ENCODE measurements at regions not wholly inside any gene's neighbourhood (a gene's known extent, or its start where the extent isn't known, plus 50 kb on each side); places are given as distances from the start of the nearest gene placed in this dataset.

DNA sequence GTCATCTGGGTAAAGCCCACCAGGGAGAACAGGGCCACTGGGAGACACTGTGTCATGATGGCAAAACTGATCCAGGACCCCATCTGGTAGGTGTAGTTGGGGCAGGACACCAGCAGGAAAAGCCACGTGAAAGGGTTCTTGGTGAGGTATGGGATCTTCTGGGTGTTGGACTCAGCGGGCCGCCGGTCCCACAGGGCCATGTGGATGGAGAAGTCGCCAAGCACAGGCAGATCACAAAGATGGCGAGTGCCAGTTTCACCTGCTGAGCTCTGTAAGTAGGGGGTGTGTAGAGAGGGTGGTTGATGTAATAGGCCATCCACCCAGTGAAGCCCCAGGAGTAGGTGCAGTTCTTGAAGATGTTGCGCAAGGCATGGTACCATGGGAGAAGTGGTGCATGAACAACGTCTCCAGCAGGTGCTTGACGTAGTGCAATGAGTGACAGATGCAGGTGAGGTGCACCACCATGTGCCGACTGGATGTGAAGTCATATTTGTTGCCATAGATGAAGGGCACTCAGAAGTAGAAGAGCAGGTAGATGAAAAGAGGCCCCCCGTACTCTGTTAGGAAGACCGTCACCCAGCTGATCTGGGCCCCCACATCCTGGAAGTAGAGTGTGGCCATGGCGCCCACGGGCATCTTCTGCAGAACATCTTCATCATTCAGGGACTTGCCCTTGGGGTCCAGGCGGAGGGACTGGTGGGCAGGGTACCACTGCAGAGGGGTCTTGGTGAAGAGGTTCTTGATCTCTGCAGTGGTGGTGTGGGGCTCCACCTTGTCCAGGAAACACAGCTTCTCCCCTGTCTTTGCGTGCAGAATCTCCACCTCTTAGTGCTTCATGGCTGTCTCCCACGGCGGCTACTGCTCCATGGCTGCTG lies 249.3 kb downstream of the ANKRD50 start:
- Histone ChIP-seq H3K79me2 (ENCODE audit: insufficient read depth, low read length) (no peaks in the 10 kb centered on the region), H3F3A (ENCODE audit: insufficient read depth, low read length) (no peaks in the 10 kb centered on the region), H3K4me2 (ENCODE audit: low read length) (no peak overlapping the region), H3K27ac (ENCODE audit: low read depth, low read length, poor library complexity, severe bottlenecking) (no peak overlapping the region), H4K20me1 (ENCODE audit: insufficient read depth, low read length) (no peaks in the 10 kb centered on the region), H3K4me3 (ENCODE audit: low read depth, low read length, poor library complexity, severe bottlenecking) (no peak overlapping the region), H2AFZ (ENCODE audit: low read length) (no peak overlapping the region), H3K36me3 (ENCODE audit: insufficient read depth, low read length) (no peaks in the 10 kb centered on the region), H3K9me3 (ENCODE audit: low read length) (no peaks in the 10 kb centered on the region), H3K4me1 (ENCODE audit: insufficient read depth, low read length, severe bottlenecking) (no peaks in the 10 kb centered on the region), H3K9me2 (ENCODE audit: low read depth, low read length) (no peaks in the 10 kb centered on the region), H3K27me3 (ENCODE audit: insufficient read depth, low read length) (no peaks in the 10 kb centered on the region), H3K9ac (ENCODE audit: low read length) (no peak overlapping the region)
- TF ChIP-seq EZH2 (IDR thresholded peaks at IDR 0.05; ENCODE audit: borderline replicate concordance, low read length), result no peak
- TF ChIP-seq, protein P1, sequence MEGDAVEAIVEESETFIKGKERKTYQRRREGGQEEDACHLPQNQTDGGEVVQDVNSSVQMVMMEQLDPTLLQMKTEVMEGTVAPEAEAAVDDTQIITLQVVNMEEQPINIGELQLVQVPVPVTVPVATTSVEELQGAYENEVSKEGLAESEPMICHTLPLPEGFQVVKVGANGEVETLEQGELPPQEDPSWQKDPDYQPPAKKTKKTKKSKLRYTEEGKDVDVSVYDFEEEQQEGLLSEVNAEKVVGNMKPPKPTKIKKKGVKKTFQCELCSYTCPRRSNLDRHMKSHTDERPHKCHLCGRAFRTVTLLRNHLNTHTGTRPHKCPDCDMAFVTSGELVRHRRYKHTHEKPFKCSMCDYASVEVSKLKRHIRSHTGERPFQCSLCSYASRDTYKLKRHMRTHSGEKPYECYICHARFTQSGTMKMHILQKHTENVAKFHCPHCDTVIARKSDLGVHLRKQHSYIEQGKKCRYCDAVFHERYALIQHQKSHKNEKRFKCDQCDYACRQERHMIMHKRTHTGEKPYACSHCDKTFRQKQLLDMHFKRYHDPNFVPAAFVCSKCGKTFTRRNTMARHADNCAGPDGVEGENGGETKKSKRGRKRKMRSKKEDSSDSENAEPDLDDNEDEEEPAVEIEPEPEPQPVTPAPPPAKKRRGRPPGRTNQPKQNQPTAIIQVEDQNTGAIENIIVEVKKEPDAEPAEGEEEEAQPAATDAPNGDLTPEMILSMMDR (IDR thresholded peaks at IDR 0.05; ENCODE audit: low read length), result no peak

DNA sequence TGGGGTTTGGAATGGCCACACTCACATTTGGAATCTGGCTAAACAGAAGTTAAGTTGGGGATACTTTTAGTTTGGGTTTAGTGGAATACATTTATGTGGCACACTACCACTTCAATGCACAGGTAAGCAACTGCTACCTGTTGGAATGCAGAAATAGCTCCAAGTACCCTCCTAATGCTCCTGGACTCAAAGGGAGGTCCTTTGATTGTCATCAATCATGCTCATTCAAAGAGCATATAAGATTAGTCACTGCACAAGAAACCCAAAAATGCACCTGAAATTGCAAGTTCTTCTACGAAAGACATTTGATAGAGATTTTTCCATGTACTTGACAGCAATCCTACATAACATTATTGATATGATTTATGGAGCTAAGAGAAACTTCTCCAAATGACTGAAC lies 247.7 kb downstream of the ANKRD50 start:
- no peak overlapping the region for H3K9ac ChIP-seq (ENCODE audit: low read length)
- no peaks in the 10 kb centered on the region for H3K36me3 ChIP-seq (ENCODE audit: insufficient read depth, low read length)
- no peak overlapping the region for H2AFZ ChIP-seq (ENCODE audit: low read length)
- H3K4me1 ChIP-seq (ENCODE audit: insufficient read depth, low read length, severe bottlenecking), result no peaks in the 10 kb centered on the region
- H3K4me3 ChIP-seq (ENCODE audit: low read depth, low read length, poor library complexity, severe bottlenecking), result no peak overlapping the region
- no peak overlapping the region for H3K27ac ChIP-seq (ENCODE audit: low read depth, low read length, poor library complexity, severe bottlenecking)
- H4K20me1 ChIP-seq (ENCODE audit: insufficient read depth, low read length), result no peaks in the 10 kb centered on the region
- H3K9me2 ChIP-seq (ENCODE audit: low read depth, low read length), result no peaks in the 10 kb centered on the region
- no peaks in the 10 kb centered on the region for H3K27me3 ChIP-seq (ENCODE audit: insufficient read depth, low read length)
- no peak for TF ChIP-seq EZH2 (IDR thresholded peaks at IDR 0.05; ENCODE audit: borderline replicate concordance, low read length)
- TF ChIP-seq, protein P1 (IDR thresholded peaks at IDR 0.05; ENCODE audit: low read length), result no peak
- no peak overlapping the region for H3K4me2 ChIP-seq (ENCODE audit: low read length)
- no peaks in the 10 kb centered on the region for H3F3A ChIP-seq (ENCODE audit: insufficient read depth, low read length)
- no peaks in the 10 kb centered on the region for H3K9me3 ChIP-seq (ENCODE audit: low read length)
- H3K79me2 ChIP-seq (ENCODE audit: insufficient read depth, low read length), result no peaks in the 10 kb centered on the region

DNA sequence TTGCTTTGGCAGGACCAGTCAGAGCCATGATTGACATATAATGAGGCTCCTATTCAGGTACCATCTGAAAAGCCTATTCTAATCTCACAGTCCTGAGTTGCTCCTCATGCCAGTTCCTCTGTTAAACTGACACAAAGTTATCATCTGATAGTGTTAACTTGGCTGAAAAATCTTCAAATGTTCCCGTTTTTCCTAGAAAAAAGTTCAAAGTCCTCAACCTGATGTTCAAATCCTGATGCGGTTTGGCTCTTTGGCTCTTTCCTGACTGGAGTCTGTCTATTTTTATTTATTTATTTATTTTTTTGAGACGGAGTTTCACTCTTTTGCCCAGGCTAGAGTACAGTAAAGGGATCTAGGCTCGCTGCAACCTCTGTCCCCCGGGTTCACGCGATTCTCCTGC lies 244.2 kb downstream of the ANKRD50 start:
- H3F3A ChIP-seq (ENCODE audit: insufficient read depth, low read length), result no peaks in the 10 kb centered on the region
- H3K4me2 ChIP-seq (ENCODE audit: low read length), result no peak overlapping the region
- no peaks in the 10 kb centered on the region for H4K20me1 ChIP-seq (ENCODE audit: insufficient read depth, low read length)

More for the DNA sequence above, 244.2 kb downstream of the ANKRD50 start:
- Histone ChIP-seq H3K4me3 (ENCODE audit: low read depth, low read length, poor library complexity, severe bottlenecking) (no peak overlapping the region), H3K36me3 (ENCODE audit: insufficient read depth, low read length) (no peaks in the 10 kb centered on the region), H3K9me2 (ENCODE audit: low read depth, low read length) (no peaks in the 10 kb centered on the region), H3K27me3 (ENCODE audit: insufficient read depth, low read length) (no peaks in the 10 kb centered on the region), H2AFZ (ENCODE audit: low read length) (no peak overlapping the region), H3K9me3 (ENCODE audit: low read length) (no peaks in the 10 kb centered on the region), H3K4me1 (ENCODE audit: insufficient read depth, low read length, severe bottlenecking) (no peaks in the 10 kb centered on the region), H3K27ac (ENCODE audit: low read depth, low read length, poor library complexity, severe bottlenecking) (no peak overlapping the region), H3K79me2 (ENCODE audit: insufficient read depth, low read length) (no peaks in the 10 kb centered on the region), H3K9ac (ENCODE audit: low read length) (no peak overlapping the region)
- TF ChIP-seq EZH2 (IDR thresholded peaks at IDR 0.05; ENCODE audit: borderline replicate concordance, low read length), result no peak
- TF ChIP-seq, protein P1 (IDR thresholded peaks at IDR 0.05; ENCODE audit: low read length), result no peak
